Stimulated activated naive CD4-positive, alpha-beta T cell (primary cell): ENCODE measurements at regions not wholly inside any gene's neighbourhood (a gene's known extent, or its start where the extent isn't known, plus 50 kb on each side); places are given as distances from the start of the nearest gene placed in this dataset.

Experiments
- DNase-seq, 6 experiments: peaks; one replicate each; lab custom pipeline; 2025; lab: John Stamatoyannopoulos, UW

DNA sequence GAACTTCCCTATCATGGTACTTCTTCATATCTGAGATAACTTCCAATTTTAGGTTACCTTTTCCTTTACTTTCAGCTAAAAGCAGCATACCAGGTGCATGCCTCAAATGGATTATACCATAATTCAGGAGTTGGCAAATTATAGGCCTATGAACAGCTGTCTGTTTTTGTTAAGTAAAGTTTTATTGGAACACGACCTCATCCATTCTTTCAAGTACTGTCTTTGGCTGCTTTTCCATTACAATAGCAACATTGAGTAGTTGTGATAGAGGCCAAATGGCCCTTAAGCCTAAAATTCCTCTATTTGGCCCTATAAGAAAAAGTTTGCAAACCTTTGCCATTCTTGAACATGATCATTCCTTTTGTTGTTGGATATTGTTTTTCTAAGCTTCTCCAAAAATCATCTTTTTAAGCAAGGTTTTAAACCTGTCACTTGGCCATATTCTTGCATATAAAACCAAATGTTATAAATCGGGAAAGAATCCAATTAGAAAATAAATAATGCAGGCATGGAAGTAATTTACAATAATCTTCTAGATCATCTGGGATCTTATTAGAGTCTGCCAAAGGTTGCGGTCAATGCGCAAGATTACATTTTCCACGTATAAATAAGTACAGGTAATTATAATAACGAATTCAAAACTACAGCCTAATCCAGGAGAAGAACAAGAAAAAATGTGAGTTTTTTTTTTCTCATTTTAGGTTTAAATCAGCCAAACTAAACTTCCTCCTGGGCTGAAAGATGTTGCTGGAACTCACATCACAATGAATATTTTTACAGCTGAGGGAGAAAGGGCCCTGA is 226.5 kb upstream of the ANKRD55 start:
- DNase-seq = no peak

DNA sequence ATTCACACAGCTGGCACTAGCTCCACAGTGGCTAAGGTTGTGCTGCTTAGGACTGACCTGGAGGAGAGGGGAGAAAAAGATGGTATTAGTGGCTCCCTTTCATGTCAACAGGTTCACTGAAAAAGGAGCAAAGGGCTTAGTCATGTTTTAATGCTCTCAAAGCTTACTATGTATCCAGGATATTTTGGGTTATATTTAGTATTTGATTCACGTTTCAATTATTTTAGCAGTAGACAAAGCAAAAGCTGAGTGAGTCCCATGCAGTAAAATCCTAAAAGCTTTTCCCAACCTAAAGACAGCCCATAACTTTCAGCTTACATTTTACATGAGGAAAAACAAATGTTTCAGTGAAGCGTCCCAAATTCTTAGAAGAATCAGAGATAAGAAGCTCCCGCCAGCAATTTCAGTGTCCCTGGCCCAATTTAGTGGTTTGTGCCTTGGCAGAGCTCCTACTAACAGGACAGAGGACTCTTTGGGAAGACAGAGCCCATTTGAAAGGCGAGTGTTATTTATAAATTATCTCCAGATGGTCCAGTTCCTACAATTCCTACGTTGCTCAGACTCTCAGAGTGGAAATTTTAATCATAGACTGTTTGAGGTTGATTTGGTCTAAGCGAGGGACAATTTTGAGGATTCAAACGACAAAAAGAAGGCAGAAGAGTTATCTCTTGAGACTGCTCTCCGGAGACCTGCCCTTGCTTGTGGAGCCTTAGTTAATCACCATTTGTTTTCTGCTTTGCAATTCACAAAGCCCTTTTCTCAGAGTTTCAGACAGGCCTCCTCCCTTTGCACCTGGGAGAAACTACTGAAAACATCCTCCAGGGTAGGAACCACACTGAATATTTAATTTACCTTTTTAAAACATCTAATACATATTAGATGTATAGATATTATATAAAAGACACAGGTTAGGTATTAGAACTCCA is 225.0 kb upstream of the ANKRD55 start:
- DNase-seq = no peak

DNA sequence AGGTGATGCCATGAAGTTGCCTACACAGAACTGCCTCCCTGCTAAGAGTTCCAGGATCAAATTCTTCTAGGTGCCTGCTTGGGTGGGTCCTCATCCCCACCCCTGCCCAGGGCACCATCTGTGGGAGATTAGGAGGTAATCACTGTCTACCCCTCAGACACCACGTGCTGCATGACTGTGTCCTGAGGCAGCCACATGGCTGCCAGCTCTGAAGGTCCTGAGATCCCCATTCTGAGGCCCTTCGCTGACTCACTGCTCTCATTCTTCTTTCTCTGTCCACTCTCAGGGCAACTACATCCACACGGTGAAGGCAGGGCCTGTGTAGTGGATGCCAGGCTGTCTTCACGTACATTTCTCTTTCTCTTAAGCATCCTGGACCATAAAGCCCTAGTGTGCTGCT is 222.9 kb upstream of the ANKRD55 start:
- DNase-seq = no peak

DNA sequence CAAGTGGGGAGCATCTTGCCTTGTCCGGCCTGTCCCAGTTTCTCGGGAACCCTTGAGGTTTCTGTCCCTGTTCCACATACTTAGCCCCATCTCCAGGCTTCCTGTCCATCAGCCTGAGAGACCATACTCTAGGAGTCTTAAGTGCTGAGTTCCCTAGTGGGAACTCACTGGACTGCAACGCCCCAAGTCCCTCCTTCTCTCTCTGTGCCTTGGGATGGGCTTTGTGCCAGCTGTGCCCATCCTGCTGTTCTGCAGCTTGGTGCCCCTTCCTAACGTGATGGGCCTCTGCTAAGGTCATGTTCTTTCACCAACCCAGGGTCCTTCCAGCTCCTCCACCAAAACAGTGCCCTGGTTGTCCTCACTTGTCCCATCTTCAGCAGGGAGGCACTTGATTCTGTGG is 222.3 kb upstream of the ANKRD55 start:
- DNase-seq = no peak

DNA sequence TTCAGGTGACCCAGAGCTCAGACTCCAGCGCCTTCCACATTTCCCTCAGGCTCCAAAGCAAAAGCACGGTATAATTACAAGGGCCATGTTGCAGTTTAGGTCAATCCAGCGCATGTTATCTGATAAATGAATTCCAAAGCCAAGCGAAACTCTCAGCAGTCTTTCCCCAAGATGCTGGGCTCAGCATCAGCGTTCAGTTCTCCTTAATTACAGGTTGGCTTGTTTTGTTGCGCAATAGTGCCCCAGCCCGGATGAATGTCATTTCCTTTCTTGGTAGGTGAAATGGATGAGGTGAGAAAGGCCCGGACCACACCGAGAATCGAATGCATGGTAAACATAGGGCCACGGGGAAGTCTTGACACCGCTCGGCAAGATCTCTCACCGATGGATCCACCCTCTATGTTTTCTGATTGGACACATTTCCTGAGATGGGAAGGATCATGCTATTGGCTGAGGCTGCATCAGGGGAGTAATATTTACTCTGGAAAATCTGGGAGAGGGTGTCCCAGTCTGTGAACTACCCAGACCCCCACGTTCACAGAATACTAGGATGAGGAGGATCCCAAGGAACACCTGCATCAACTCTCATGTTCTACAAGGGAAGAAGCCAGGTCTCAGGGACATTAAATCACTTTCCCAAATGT is 221.2 kb upstream of the ANKRD55 start:
- no peak for DNase-seq

DNA sequence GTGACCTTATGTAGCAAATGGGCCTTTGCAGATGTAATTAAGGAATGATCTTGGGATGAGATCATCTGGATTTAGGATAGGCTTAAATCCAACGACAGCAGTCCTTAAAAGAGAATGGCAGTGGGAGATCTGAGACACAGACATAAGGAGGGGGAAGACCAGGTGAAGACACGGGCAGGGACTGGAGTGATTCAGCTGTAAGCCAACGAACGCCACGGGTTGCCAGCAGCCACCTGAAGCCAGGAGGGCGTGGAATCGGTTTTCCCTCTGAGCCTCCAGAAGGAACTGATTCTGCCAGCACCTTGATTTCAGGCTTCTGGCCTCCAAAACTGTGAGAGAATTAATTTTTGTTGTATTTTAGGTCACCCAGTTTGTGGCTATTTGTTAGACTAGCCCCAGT is 218.6 kb upstream of the ANKRD55 start:
- DNase-seq = no peak

DNA sequence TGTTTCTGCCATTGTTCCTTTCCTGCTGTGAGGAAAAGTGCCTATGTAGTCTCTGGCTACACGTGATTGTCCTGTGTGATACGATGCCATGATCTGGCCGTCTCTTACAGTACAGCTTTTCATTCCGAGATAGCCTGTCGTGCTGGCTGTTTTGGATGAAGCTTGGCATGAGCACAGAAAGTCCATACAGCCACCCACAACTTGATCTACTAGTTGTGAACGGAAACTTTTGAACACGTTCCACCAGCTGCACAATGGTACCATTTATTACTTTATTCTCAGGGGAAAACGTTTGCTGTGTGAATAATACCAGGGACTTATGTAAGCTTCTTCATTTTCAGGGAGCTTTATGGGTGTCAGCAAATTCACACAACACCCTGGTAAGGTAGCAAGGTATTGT is 217.6 kb upstream of the ANKRD55 start:
- DNase-seq = no peak

DNA sequence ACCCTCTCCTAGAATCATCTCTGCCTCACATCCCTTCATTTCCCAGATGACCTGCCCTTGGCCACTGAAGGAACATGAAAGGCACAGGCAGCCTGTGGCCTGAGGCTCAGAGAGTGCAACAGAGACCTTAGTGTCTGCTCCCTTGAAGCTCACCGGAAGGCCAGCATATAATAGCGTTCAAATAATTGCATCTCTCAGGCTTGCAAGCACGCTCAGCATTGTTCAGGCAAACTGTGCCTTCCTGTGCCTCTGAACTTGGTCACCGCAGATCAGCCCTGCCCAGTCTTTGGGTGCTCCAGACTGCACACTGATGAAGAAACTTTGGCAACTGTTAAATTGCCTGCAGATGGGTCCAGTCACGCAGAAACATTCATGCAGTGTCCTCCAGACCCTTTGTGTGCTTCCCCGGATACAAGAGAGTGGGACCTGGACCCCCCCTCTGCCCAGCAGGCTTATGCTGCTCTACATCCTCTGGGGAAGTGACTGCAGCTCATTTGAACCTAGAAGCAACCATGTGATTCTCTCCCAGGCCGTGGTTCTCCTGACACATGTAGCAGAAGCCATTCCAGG is 216.0 kb upstream of the ANKRD55 start:
- no peak for DNase-seq

DNA sequence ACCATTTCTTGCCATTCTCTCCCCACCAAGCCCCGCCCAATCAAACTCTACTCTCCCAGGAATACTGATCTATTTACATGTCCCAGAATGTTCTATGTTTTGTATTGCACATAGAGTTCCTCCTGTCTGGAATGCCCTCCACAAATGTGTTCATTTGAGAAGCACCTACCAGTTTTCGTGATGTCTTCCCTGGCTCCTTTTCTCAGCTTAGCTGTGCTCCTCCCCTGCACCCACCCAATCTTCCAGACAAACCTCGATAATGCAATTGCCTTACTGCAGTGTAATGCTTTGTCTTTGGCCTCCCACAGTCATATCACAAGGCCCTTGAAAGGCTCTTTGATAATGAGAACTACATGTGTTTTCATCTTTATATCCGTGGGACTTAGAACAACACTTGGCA is 214.5 kb upstream of the ANKRD55 start:
- no peak for DNase-seq

DNA sequence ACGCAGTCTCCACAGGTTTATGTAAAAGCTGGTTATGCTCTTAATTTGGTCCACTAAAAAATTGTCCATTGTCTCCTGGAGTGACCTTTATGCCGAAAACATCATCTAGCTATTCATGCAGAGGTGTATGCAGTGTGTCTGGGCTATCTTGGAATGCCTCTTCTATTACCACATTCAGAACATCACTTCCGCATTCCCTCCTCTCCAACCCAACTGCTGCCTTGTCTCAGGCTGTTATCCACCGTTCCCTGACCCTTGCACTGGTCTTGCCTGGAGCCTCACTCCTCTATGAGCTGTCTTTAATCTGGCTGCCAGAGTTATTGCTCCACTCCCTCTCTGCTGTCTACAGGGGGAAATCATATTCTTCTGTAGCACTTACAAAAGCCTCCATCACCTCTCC is 214.1 kb upstream of the ANKRD55 start:
- DNase-seq = no peak

DNA sequence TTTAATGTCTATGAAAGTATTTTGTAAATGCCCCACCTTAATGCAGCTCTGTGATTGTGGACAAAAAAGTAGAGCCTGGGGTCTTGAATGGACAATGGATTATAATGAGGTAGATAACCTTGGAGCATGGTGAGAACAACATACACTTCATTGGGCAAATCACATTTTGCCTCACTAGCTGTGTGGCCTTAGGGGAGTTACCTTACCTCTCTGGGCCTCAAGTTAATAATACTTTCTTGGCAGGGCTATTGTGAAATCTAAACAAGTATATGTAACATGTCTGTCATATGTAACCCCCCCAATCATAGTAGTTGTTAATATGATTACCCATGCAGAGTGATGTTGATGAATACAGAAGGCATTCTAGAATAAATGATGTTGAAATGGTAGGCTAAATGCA is 213.6 kb upstream of the ANKRD55 start:
- no peak for DNase-seq

DNA sequence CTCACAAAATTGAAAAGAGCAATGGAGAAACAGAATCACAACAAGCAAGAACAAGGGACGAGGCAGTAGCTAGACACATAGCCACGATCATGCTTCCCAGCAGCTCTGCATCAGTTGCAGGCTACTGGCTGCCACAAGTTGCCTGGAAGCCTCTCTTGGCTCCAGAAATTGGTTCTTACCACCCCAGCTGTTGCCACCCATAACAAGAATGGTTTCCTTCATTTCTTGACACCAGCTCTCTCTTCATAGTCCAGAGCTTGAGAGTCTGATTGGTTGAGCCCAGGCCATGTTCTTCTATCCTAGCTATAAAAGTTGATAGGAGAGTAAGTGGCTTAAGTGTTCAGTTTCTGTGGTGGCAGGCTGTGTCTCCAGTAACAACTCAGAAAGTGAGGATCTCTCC is 210.7 kb upstream of the ANKRD55 start:
- no peak for DNase-seq

DNA sequence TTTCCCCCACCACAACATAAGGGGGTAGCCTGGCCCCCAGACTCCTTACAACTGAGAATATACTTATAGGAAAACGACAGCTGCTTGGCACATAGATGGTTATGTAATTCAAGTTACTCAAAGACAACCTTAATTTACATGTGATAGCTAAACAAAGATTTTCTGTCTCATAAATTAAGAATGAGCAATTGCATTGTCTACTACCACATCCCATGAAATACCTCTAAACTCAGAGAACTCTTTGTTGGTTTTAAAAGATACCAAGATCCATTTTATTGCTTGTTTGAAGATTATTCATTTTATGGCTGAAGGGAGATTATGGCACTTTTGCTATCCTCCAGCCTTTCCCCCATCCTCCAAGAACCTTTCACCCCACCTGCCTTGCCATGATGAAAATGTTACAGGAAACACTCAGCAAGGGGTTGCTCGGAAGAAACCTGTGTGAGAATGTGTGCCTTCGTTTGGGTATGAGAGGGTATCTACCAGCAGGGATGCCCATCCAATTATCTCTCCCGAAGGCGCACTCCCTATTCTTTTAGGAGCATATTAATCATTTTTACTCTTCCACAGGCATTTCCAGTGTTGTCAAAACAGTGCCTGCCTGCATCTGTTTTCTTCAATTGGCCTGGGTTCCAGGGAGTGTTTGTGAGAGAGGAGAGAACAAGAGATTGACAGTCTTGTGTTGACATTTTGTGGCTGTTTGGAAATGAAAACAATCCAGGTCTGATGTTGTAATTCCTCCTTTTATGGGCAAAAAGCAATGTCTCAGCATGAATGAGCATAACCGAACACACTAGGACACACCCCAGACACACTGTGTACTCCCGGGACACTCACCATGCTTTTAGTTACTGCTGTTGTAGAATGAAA is 208.0 kb upstream of the ANKRD55 start:
- DNase-seq = no peak

DNA sequence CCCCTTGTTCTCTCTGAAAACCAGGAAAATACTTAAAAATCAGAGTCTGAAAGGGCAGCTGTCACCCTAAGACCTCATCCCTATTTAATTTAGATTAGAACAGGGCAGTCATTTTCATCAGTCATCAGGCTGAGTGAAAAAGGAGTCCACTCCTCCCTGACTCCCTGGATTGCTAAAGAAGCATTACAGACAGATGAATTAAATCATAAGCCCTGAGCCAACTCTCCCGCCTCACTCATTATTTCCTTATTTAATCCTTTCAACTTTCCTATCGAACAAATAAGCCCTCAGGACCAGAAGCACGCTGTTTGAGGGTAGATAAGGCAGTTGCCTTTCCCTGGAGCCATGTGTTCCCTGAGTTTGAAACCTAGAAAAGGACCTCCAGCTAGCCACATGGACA is 201.9 kb upstream of the ANKRD55 start:
- no peak for DNase-seq

DNA sequence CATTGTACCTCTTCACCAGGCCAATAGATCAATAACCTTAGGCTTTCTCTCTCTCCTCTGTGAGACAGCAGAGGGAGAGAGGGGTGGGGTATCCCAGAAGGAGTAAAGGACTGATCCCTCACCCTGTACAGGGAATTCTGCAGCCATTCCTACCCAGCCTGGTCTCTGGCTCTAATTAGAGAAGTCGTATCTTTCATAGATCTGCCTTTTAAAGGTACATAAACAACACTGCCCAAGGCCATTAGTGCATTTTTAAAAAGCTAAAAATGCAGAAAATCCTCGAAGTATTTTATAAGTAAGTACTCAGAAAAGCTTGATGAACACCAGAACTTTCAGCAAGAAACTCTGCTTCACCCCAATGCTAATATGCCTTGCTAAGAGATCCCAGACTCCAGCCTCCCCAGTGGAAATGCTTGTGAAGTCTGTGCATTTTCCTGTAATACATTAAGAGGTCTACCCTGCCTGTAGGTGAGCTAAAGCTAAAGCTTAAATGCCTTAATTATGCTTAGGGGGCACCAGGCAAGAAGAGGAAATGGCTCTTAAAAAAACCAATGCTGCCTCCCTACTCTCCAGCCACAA is 200.0 kb upstream of the ANKRD55 start:
- no peak for DNase-seq

DNA sequence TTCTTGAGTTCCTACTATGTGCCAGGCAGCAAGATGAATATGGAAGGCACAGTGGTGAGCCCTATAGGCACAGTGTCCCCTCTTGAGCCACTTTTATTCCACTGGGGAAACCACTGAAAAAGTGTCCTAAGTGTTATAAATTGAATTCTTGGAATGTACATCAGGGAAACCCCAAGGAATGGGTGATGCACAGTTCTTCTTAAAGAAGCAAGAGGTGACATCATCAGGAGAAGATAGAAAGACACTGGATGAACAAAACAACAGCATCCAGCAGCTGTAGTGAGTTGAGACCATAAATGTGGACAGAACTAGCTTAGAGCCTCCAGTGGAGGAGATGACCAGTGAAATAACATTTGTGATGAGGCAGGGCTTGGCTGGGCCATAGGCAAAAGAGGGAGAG is 199.2 kb upstream of the ANKRD55 start:
- DNase-seq = no peak

DNA sequence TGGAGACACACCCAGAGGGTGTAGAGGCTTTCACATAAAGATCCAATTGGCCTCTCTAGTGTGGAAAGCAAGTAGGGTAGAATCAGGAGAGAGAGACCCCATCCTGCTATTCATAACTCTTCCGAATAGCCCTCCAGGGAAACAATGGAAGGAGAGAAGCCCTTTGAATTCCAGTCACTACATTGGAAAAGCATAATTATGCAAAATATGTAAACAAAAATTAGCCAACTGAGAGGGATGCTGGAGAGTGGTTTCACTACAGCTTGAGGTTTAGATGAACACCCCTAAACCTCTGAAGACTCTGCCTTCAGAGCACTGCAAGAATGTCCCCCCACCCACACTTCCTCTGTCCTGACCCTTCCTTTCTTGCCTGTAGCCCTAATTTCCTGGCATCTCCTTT is 197.3 kb upstream of the ANKRD55 start:
- DNase-seq = no peak

DNA sequence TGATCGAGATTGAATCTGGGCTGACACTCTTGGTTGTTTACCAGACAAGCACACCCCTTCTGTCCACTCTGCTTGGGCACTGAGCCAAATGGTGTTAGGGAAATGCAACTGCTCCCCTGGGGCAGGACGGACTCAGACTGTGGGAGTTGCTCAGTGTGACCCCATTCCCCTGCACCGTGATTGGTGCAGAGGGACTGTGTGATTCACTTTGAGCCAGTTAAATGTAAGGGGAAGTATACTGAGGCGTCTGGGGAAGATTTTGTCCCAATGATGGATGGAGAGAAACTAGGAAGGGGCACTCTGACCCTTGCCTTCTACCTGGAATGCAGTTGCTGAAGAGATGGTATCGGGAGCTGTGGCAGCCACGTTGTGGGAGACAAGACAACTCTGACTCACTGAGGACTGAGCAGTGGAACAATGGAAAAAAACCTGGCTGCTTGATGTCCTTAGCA is 196.0 kb upstream of the ANKRD55 start:
- DNase-seq = no peak

DNA sequence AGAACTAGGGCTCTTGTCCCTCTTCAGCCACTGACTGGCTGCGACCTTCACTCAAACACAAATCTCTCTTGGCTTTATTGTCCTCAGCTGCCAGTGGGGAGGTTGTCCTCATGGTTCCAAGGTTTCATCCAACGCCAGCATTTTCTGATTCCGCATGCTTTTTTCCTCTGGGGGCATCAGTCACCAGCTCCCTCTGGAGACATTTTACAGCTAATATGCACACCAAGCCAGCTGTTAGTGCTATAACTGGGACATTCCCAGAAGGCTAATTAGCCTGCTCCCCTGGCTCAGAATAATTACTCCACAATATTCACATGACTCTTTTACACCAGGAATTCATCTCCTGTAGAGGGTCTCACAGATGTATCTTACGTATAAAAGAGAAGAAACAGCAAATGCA is 193.6 kb upstream of the ANKRD55 start:
- DNase-seq = no peak

DNA sequence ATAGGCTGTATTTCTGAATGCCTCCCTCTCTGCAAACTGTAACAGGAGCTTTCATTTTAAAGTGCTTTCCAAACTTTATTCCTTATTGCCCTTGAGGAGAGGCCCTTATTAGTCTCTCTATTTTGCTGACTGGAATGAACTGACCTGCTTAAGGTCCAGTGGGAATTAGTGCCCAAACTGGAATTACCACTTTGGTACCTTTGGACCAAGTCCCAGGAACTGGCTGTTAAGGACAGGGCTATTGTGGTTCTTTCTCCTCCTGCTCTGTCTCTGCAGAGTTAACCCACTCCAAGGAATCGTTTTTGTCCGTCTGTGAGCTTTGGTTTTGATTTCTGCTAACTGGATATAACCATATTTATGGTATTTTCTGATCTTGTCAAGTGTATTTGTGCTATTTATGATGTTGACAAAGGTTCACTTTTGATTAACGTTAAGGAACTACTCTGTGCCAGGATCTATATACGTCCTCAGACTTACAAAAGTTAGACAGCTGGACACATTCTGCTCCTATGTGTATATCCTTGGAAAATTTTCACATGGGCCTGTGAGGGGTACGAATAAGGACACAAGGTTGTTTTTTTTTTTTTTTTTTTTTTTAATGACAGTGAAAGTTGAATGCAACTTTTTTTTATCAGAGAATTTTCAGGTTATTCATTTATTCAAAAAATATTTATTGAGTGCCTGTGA is 189.1 kb upstream of the ANKRD55 start:
- no peak for DNase-seq
